Endodermal cell (in vitro differentiated cells): ENCODE measurements at regions not wholly inside any gene's neighbourhood (a gene's known extent, or its start where the extent isn't known, plus 50 kb on each side); places are given as distances from the start of the nearest gene placed in this dataset.

ENCODE experiments used
- DNase-seq: peaks from one replicate; pipeline ENCODE4 v3.0.0-alpha.2; 2017
- H3K27ac ChIP-seq: 2 replicates; pipeline ENCODE4 v1.5.1; 2013; ENCODE audit warnings: mild to moderate bottlenecking, low read depth, low read length, moderate library complexity
- H3K27me3 ChIP-seq: 2 replicates; pipeline ENCODE4 v1.6.1; 2013; ENCODE audit warnings: mild to moderate bottlenecking, low read length, moderate library complexity; ENCODE audit not compliant: insufficient read depth, control insufficient read depth, poor library complexity, severe bottlenecking
- H3K36me3 ChIP-seq: 2 replicates; pipeline ENCODE4 v1.7.0; 2013; ENCODE audit warnings: mild to moderate bottlenecking, low read length, moderate library complexity; ENCODE audit not compliant: control insufficient read depth, insufficient read depth
- H3K4me1 ChIP-seq: one replicate; pipeline ENCODE4 v1.7.0; 2013; ENCODE audit warnings: low read length; ENCODE audit not compliant: control insufficient read depth, insufficient read depth
- H3K4me3 ChIP-seq: 2 replicates; pipeline ENCODE4 v1.5.1; 2013; ENCODE audit warnings: mild to moderate bottlenecking, low read length, moderate library complexity
- H3K9ac ChIP-seq: 2 replicates; pipeline ENCODE4 v1.6.1; 2013; ENCODE audit warnings: mild to moderate bottlenecking, low read length, moderate library complexity; ENCODE audit not compliant: poor library complexity, severe bottlenecking; ENCODE audit errors: extremely low read depth
- H3K9me3 ChIP-seq: 2 replicates; pipeline ENCODE4 v1.6.1; 2013; ENCODE audit warnings: mild to moderate bottlenecking, low read length, moderate library complexity; ENCODE audit not compliant: control insufficient read depth
- H3K27ac Mint-ChIP-seq: 2 replicates; pipeline ENCODE4 v1.8.0; 2020; ENCODE audit warnings: mixed read lengths
- H3K27me3 Mint-ChIP-seq: 2 replicates; pipeline ENCODE4 v1.8.0; 2021; ENCODE audit warnings: mild to moderate bottlenecking, mixed read lengths; ENCODE audit not compliant: insufficient read depth
- H3K36me3 Mint-ChIP-seq: 2 replicates; pipeline ENCODE4 v1.8.0; 2020; ENCODE audit warnings: low read depth, mixed read lengths
- H3K4me1 Mint-ChIP-seq: 2 replicates; pipeline ENCODE4 v1.8.0; 2020; ENCODE audit warnings: mixed read lengths
- H3K4me3 Mint-ChIP-seq: 2 replicates; pipeline ENCODE4 v1.8.0; 2020; ENCODE audit warnings: mild to moderate bottlenecking, moderate library complexity, mixed read lengths
- H3K9me3 Mint-ChIP-seq: 2 replicates; pipeline ENCODE4 v1.8.0; 2020; ENCODE audit warnings: mild to moderate bottlenecking, mixed read lengths
- CTCF ChIP-seq: fragments of 200-600 bp; sonication (generic); conservative IDR thresholded peaks from 2 replicates; pipeline ENCODE4 v1.5.0; 2021; ENCODE audit warnings: antibody characterized with exemption, mild to moderate bottlenecking
- WGBS, 2 experiments: methylation state at CpG; one replicate each; pipeline versions ENCODE4 v1.1.5 to v1.1.7; 2013; ENCODE audit warnings: missing lambda C conversion rate in 2 of 2, mixed read lengths in 1 of 2; ENCODE audit not compliant: insufficient coverage in 1 of 2, insufficient read length in 1 of 2; 5-methylcytosine and 5-hydroxymethylcytosine counted together

GRCh38 chr18:47577520-47577919 is 326.1 kb upstream of the SKOR2 start:
- peaks cover 44% of the 10 kb centered on the region for H3K4me1 Mint-ChIP-seq
- no peak for TF ChIP-seq CTCF

GRCh38 chr18:47574966-47575365 is 323.5 kb upstream of the SKOR2 start:
- peaks cover 9% of the 10 kb centered on the region for H3K4me1 ChIP-seq
- Mint-ChIP-seq H3K27me3 (peaks cover 3% of the 10 kb centered on the region), H3K27ac (no peak overlapping the region), H3K4me3 (no peak overlapping the region), H3K9me3 (no peaks in the 10 kb centered on the region), H3K36me3 (no peaks in the 10 kb centered on the region), H3K4me1 (peaks cover 44% of the 10 kb centered on the region)
- no peak overlapping the region for H3K27ac ChIP-seq
- TF ChIP-seq CTCF, result no peak
- 82 to 92% methylated on average over 4 to 5 of the region's 6 CpGs for WGBS, 2 experiments
- no peak overlapping the region for H3K4me3 ChIP-seq
- H3K9ac ChIP-seq, result no peak overlapping the region
- H3K36me3 ChIP-seq, result no peaks in the 10 kb centered on the region
- no peaks in the 10 kb centered on the region for H3K27me3 ChIP-seq
- DNase-seq, result no peak
- no peaks in the 10 kb centered on the region for H3K9me3 ChIP-seq

More at GRCh38 chr18:47577520-47577919, 326.1 kb upstream of the SKOR2 start:
- DNase-seq, result no peak
- Histone ChIP-seq H3K9ac (no peak overlapping the region), H3K36me3 (no peaks in the 10 kb centered on the region), H3K4me3 (no peak overlapping the region), H3K27ac (no peak overlapping the region), H3K27me3 (no peaks in the 10 kb centered on the region), H3K9me3 (no peaks in the 10 kb centered on the region), H3K4me1 (peaks cover 9% of the 10 kb centered on the region)
- Mint-ChIP-seq H3K36me3 (no peaks in the 10 kb centered on the region), H3K4me3 (no peak overlapping the region), H3K27ac (no peak overlapping the region), H3K9me3 (no peaks in the 10 kb centered on the region), H3K27me3 (peaks cover 3% of the 10 kb centered on the region)
- 63 to 64% methylated on average over 5 to 7 of the region's 7 CpGs for WGBS, 2 experiments

GRCh38 chr18:47571957-47572356 is 320.5 kb upstream of the SKOR2 start:
- Mint-ChIP-seq H3K27ac (no peak overlapping the region), H3K27me3 (peaks cover 5% of the 10 kb centered on the region), H3K4me1 (peaks cover 37% of the 10 kb centered on the region), H3K9me3 (no peaks in the 10 kb centered on the region), H3K36me3 (no peaks in the 10 kb centered on the region), H3K4me3 (no peak overlapping the region)
- Histone ChIP-seq H3K9ac (no peak overlapping the region), H3K4me1 (peaks cover 9% of the 10 kb centered on the region), H3K4me3 (no peak overlapping the region), H3K27ac (no peak overlapping the region), H3K27me3 (no peaks in the 10 kb centered on the region), H3K36me3 (no peaks in the 10 kb centered on the region), H3K9me3 (no peaks in the 10 kb centered on the region)
- no peak for DNase-seq
- TF ChIP-seq CTCF, result no peak
- WGBS, 2 experiments, result 93% methylated on average over 3 of the region's 3 CpGs; no CpG with 5 or more reads in 1 of the 2 experiments
